Osteocyte (in vitro differentiated cells): ENCODE measurements at regions not wholly inside any gene's neighbourhood (a gene's known extent, or its start where the extent isn't known, plus 50 kb on each side); places are given as distances from the start of the nearest gene placed in this dataset.
"Not testable (repeated sequence)": the region's sequence is repeated elsewhere in the genome, so short reads cannot be mapped to it uniquely, and the experiment has no call there.

Experiments used
- DNase-seq: peaks from one replicate; pipeline ENCODE4 v3.0.0; 2021; ENCODE audit warnings: mixed read lengths; ENCODE audit not compliant: unreplicated experiment; ENCODE audit errors: extremely low spot score
- H3K27ac Mint-ChIP-seq: one replicate; pipeline ENCODE4 v1.8.0; 2021; ENCODE audit warnings: mild to moderate bottlenecking, mixed read lengths; ENCODE audit not compliant: unreplicated experiment
- H3K27me3 Mint-ChIP-seq: one replicate; pipeline ENCODE4 v1.8.0; 2021; ENCODE audit warnings: mixed read lengths; ENCODE audit not compliant: unreplicated experiment
- H3K36me3 Mint-ChIP-seq: one replicate; pipeline ENCODE4 v1.8.0; 2021; ENCODE audit warnings: mixed read lengths; ENCODE audit not compliant: unreplicated experiment
- H3K4me1 Mint-ChIP-seq: one replicate; pipeline ENCODE4 v1.8.0; 2021; ENCODE audit warnings: mixed read lengths; ENCODE audit not compliant: unreplicated experiment
- H3K4me3 Mint-ChIP-seq: one replicate; pipeline ENCODE4 v1.8.0; 2021; ENCODE audit warnings: mild to moderate bottlenecking, moderate library complexity, mixed read lengths; ENCODE audit not compliant: unreplicated experiment
- H3K9me3 Mint-ChIP-seq: one replicate; pipeline ENCODE4 v1.8.0; 2021; ENCODE audit warnings: mixed read lengths; ENCODE audit not compliant: unreplicated experiment
- CTCF ChIP-seq: fragments of 200-600 bp; sonication (generic); IDR thresholded peaks from 2 replicates; pipeline ENCODE4 v1.5.0; 2021; ENCODE audit warnings: antibody characterized with exemption, mild to moderate bottlenecking, moderate library complexity

DNA sequence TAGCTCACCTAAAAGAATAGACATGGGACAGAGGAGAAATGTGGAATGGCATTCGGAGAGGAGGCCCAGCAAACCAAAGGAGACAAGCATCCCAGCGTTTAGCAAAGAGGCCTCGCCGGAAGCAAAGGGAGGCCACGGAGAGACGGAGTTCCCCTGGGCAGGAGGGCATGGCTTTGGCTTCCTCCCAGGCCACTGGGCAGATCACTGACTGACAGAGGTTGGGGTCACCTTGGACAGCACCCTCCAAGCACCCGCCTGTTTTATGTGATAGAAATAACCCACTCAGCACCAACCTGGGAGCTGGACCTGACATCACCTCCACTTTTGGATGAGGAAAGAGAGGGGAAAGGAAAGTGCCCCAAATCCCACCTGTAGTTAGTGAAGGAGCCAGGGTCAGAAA lies 434.1 kb downstream of the BRD1 start:
- Mint-ChIP-seq H3K27me3 (no peaks in the 10 kb centered on the region), H3K4me1 (peaks cover 18% of the 10 kb centered on the region), H3K36me3 (peaks cover 1% of the 10 kb centered on the region), H3K4me3 (no peak overlapping the region), H3K27ac (no peak overlapping the region), H3K9me3 (peaks cover 3% of the 10 kb centered on the region)
- peak; percentile 80 for DNase-seq
- no peak for TF ChIP-seq CTCF

DNA sequence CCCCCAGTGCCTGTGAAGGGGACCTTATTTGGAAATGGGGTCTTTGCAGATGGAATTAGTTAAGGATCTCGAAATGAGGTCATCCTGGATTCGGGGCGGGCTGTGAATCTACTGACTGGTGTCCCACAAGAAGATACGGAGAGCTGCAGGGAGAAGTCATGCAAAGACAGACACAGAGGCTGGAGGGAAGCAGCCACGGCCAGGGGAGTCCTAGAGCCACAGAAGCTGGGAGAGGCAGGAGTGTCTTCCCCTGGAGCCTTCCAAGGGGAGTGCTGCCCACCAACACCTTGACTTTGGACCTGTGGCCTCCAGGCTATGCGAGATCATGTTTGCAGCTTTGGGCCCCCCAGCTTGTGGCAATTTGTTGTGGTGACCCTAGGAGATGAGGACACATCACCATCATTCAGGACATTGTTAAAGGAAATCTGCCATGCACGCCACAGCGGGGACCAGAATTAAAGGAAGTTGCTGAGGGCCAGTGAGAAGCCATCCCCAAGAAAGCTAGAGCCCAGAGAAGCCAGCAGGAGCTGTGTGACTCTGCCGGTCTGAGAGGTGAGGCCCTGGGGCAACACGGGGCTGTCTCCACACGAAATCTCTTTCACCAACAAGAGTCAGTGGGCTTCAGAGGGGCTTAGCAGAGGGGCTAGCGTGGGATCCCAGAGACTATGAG lies 434.7 kb downstream of the BRD1 start:
- peaks cover 18% of the 10 kb centered on the region for H3K4me1 Mint-ChIP-seq
- H3K36me3 Mint-ChIP-seq = peaks cover 1% of the 10 kb centered on the region
- H3K4me3 Mint-ChIP-seq = no peak overlapping the region
- no peaks in the 10 kb centered on the region for H3K27me3 Mint-ChIP-seq
- peak; percentile 64 for DNase-seq
- H3K9me3 Mint-ChIP-seq = peaks cover 3% of the 10 kb centered on the region
- H3K27ac Mint-ChIP-seq = no peak overlapping the region
- no peak for TF ChIP-seq CTCF

GRCh38 chr22:49392247-49392646 lies 435.4 kb downstream of the BRD1 start:
- Mint-ChIP-seq H3K9me3 (peaks cover 3% of the 10 kb centered on the region), H3K27ac (no peak overlapping the region), H3K27me3 (no peaks in the 10 kb centered on the region), H3K4me1 (peaks cover 13% of the 10 kb centered on the region), H3K36me3 (peaks cover 1% of the 10 kb centered on the region), H3K4me3 (no peak overlapping the region)
- TF ChIP-seq CTCF = no peak
- peak; percentile 56 for DNase-seq

DNA sequence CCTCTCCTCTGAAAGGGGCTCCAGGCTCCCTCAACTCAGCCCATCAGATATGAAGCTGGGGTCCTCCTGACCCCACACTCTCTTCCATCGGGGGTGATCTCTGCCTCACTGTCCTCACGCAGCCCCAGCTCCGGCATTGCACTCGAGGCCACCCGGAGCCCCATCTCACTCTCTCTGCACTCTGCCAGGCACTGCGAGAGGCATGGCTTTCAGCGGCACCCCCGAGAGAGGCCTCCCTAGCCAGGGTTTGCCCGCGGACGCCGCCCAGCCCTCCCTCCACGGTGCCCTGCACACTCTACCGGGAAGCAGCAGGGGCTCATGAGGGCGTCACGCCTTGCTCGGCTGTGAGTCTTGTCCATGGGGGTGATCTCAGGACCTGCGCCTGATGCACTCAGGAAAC lies 436.2 kb downstream of the BRD1 start:
- DNase-seq = peak; percentile 83
- Mint-ChIP-seq H3K4me1 (peaks cover 5% of the 10 kb centered on the region), H3K9me3 (peaks cover 3% of the 10 kb centered on the region), H3K36me3 (peaks cover 1% of the 10 kb centered on the region), H3K4me3 (no peak overlapping the region), H3K27me3 (no peaks in the 10 kb centered on the region), H3K27ac (no peak overlapping the region)
- TF ChIP-seq CTCF = no peak

DNA sequence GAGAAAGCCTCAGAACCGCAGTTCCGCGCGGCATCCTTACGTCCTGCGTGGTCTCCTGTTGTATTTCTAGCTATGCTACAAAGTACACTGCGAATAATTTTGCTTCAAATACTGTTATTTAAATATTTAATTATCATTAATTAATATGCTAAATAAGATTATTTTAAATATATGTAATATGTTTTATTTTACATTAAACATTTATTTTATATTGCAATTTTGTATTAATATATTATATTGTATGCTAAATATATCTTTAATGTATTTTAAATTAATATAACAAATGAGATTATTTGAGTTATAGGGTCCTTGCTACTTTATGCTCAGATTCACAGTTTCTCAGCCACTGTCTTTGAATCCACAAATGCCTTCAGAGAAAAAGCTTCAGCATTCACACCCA lies 436.7 kb downstream of the BRD1 start:
- Mint-ChIP-seq H3K4me1 (peaks cover 5% of the 10 kb centered on the region), H3K4me3 (no peak overlapping the region), H3K36me3 (peaks cover 1% of the 10 kb centered on the region), H3K9me3 (peaks cover 3% of the 10 kb centered on the region), H3K27ac (no peak overlapping the region), H3K27me3 (no peaks in the 10 kb centered on the region)
- no peak for TF ChIP-seq CTCF
- DNase-seq = no peak

GRCh38 chr22:49383909-49384308 lies 443.8 kb downstream of the BRD1 start:
- not testable (repeated sequence) for H3K9me3 Mint-ChIP-seq, H3K27me3 Mint-ChIP-seq, H3K4me3 Mint-ChIP-seq, H3K4me1 Mint-ChIP-seq, DNase-seq, H3K36me3 Mint-ChIP-seq
- H3K27ac Mint-ChIP-seq = peak overlapping the region; percentile 8
